ENCODE measurements at regions not wholly inside any gene's neighbourhood (a gene's known extent, or its start where the extent isn't known, plus 50 kb on each side); places are given as distances from the start of the nearest gene placed in this dataset.

- H3K4me2 ChIP-seq (ENCODE audit: low read length), result no peak overlapping the region
Measured at GRCh38 chr18:10040287-10041011, 126.6 kb downstream of the VAPA start.

GRCh38 chr18:10041180-10041579 lies 127.4 kb downstream of the VAPA start:
- H3K4me1 ChIP-seq (ENCODE audit: control insufficient read depth, low read length), result no peaks in the 10 kb centered on the region
- no peak overlapping the region for H3K4me2 ChIP-seq (ENCODE audit: low read length)
- TF ChIP-seq CTCF (IDR thresholded peaks at IDR 0.05; ENCODE audit: low read depth, low read length, poor library complexity, severe bottlenecking), result no peak
- no peak for TF ChIP-seq EZH2phosphoT487 (IDR thresholded peaks at IDR 0.05; ENCODE audit: borderline replicate concordance, low read length)

More at GRCh38 chr18:10040287-10041011, 126.6 kb downstream of the VAPA start:
- Histone ChIP-seq H3F3A (ENCODE audit: control insufficient read depth, insufficient read depth) (no peaks in the 10 kb centered on the region), H3K9me2 (replicated peaks; ENCODE audit: control insufficient read depth, low read length) (no peaks in the 10 kb centered on the region), H3K4me3 (ENCODE audit: low read length) (no peak overlapping the region), H3K36me3 (ENCODE audit: control insufficient read depth, low read length) (no peaks in the 10 kb centered on the region), H3K9me3 (ENCODE audit: control insufficient read depth, insufficient read depth, low read length) (no peaks in the 10 kb centered on the region), H4K20me1 (ENCODE audit: control insufficient read depth, insufficient read depth, low read depth, low read length) (no peaks in the 10 kb centered on the region), H3K27ac (ENCODE audit: low read depth, low read length) (no peak overlapping the region), H3K79me2 (ENCODE audit: control insufficient read depth, low read length) (no peaks in the 10 kb centered on the region), H3K27me3 (ENCODE audit: control insufficient read depth, low read length) (peaks cover 6% of the 10 kb centered on the region; the same call in 1 of the 2 replicates), H3K4me1 (ENCODE audit: control insufficient read depth, low read length) (no peaks in the 10 kb centered on the region)
- TF ChIP-seq EZH2phosphoT487 (IDR thresholded peaks at IDR 0.05; ENCODE audit: borderline replicate concordance, low read length) (no peak), CTCF (IDR thresholded peaks at IDR 0.05; ENCODE audit: low read depth, low read length, poor library complexity, severe bottlenecking) (no peak)

GRCh38 chr18:10042492-10042891 lies 128.7 kb downstream of the VAPA start:
- Histone ChIP-seq H3K79me2 (ENCODE audit: control insufficient read depth, low read length) (no peaks in the 10 kb centered on the region), H3K9me2 (replicated peaks; ENCODE audit: control insufficient read depth, low read length) (no peaks in the 10 kb centered on the region), H3K36me3 (ENCODE audit: control insufficient read depth, low read length) (no peaks in the 10 kb centered on the region), H3F3A (ENCODE audit: control insufficient read depth, insufficient read depth) (no peaks in the 10 kb centered on the region), H3K4me1 (ENCODE audit: control insufficient read depth, low read length) (no peaks in the 10 kb centered on the region), H4K20me1 (ENCODE audit: control insufficient read depth, insufficient read depth, low read depth, low read length) (no peaks in the 10 kb centered on the region), H3K27ac (ENCODE audit: low read depth, low read length) (no peak overlapping the region), H3K9me3 (ENCODE audit: control insufficient read depth, insufficient read depth, low read length) (no peaks in the 10 kb centered on the region), H3K27me3 (ENCODE audit: control insufficient read depth, low read length) (peaks cover 6% of the 10 kb centered on the region; the same call in 1 of the 2 replicates), H3K4me2 (ENCODE audit: low read length) (no peak overlapping the region), H3K4me3 (ENCODE audit: low read length) (no peak overlapping the region)
- TF ChIP-seq EZH2phosphoT487 (IDR thresholded peaks at IDR 0.05; ENCODE audit: borderline replicate concordance, low read length), result no peak
- TF ChIP-seq CTCF (IDR thresholded peaks at IDR 0.05; ENCODE audit: low read depth, low read length, poor library complexity, severe bottlenecking), result no peak

More at GRCh38 chr18:10041180-10041579, 127.4 kb downstream of the VAPA start:
- Histone ChIP-seq H3K27ac (ENCODE audit: low read depth, low read length) (no peak overlapping the region), H3K9me2 (replicated peaks; ENCODE audit: control insufficient read depth, low read length) (no peaks in the 10 kb centered on the region), H3K79me2 (ENCODE audit: control insufficient read depth, low read length) (no peaks in the 10 kb centered on the region), H3F3A (ENCODE audit: control insufficient read depth, insufficient read depth) (no peaks in the 10 kb centered on the region), H3K4me3 (ENCODE audit: low read length) (no peak overlapping the region), H3K27me3 (ENCODE audit: control insufficient read depth, low read length) (peaks cover 6% of the 10 kb centered on the region; the same call in 1 of the 2 replicates), H3K36me3 (ENCODE audit: control insufficient read depth, low read length) (no peaks in the 10 kb centered on the region), H4K20me1 (ENCODE audit: control insufficient read depth, insufficient read depth, low read depth, low read length) (no peaks in the 10 kb centered on the region), H3K9me3 (ENCODE audit: control insufficient read depth, insufficient read depth, low read length) (no peaks in the 10 kb centered on the region)
